ENCODE measurements at regions not wholly inside any gene's neighbourhood (a gene's known extent, or its start where the extent isn't known, plus 50 kb on each side); places are given as distances from the start of the nearest gene placed in this dataset.
"Not testable (repeated sequence)": the region's sequence is repeated elsewhere in the genome, so short reads cannot be mapped to it uniquely, and the experiment has no call there.

DNA sequence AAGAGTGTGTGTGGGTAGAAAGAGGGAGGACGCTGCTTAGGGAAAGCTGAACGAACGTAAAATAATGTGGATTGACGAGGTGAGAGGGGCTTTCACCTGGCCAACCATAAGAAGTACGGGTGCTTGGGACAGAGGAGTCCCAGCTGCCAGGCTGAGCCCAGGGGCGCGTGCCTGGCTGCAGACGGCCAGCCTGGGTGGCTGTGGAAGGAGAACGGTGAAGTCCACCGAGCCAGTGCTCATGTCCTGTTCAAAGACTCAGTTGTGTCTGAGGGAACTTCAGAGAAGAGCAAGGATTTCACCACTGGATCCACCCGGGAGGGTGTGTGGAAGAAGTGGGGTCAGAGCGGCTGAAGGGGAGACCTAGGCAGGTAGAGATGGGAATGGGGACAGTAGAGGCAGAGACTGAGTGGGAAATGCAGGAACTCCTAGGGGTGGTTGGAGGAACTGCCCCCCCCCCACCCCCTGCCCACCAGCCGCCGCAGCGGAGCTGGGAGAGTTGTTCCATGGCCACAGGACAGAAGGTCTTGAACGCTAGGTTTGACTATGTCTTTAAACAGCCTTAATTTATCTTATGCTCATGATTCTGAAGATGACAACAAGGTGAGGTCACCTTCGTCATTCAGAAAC is 68.1 kb upstream of the TBXT start:
- Mint-ChIP-seq H3K27me3 (peaks cover 17 to 31% (median 26%) of the 10 kb centered on the region in 3 donors), H3K4me3 (no peak overlapping the region), H3K27ac (no peak overlapping the region), H3K36me3 (no peaks in the 10 kb centered on the region), H3K9me3 (no peaks in the 10 kb centered on the region), H3K4me1 (peaks cover 0 to 3% (median 0%) of the 10 kb centered on the region in 3 donors)
- no peak for DNase-seq
- ATAC-seq (ENCODE audit: low read depth in 2 of 2) = no peak

DNA sequence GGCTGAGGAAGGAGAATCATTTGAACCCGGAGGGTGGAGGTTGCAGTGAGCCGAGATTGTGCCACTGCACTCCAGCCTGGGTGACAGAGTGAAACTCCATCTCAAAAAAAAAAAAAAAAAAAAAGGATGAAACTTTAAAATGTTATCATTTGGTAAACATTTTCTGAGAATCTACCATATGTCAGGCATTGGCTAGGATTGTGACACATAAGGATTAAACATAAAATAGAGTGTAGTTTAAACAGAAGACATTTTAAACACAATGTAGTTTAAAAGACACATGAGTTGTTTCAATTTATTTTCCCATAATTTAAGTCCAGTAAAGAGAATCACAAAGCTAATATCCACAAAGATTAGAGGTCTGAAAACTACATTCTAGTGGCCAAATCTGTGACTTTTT is 63.5 kb upstream of the TBXT start:
- H3K36me3 Mint-ChIP-seq; H3K4me1 Mint-ChIP-seq; H3K27ac Mint-ChIP-seq; DNase-seq; H3K9me3 Mint-ChIP-seq; ATAC-seq (ENCODE audit: low read depth in 2 of 2); H3K4me3 Mint-ChIP-seq: not testable (repeated sequence)
- peaks cover 30 to 54% (median 47%) of the 10 kb centered on the region in 3 donors for H3K27me3 Mint-ChIP-seq

DNA sequence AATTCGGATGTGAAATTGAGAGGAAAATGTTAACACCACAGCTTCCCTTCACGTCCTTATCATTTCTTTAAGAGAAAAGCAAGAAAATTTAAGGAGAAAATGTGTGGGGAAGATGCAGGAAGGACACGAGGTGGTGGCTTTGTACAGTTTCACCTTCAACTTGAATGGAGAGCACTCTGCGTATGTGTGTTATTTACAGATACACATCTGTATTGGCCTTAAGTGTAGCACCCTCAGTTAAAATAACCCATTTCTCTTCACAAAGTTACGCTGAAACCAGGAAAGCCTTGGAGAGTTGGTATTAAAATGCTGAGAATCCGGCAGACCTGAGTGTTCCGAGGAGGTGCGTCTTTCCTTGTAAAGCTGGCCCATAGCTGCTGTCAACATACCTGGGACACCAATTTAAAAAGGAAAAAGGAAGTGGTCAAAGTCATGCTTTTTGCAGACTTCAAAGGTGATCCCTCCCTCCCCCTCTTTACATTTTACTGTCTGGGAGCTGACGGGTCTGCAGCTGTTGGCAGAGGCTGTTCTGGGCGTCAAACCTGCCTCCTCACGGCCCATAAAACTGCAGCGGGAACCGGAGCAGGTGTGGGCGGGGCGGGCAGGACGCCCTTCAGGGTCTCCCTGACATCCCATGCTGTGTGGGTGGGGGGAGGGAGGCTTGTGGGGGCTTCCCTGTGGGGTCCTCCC is 61.3 kb upstream of the TBXT start:
- no peaks in the 10 kb centered on the region for H3K36me3 Mint-ChIP-seq
- DNase-seq (no peak), ATAC-seq (ENCODE audit: low read depth in 2 of 2) (no peak)
- H3K9me3 Mint-ChIP-seq = peaks cover 0 to 2% (median 0%) of the 10 kb centered on the region in 7 donors
- H3K27me3 Mint-ChIP-seq = peaks cover 36 to 55% (median 55%) of the 10 kb centered on the region in 3 donors
- H3K27ac Mint-ChIP-seq = peak overlapping the region in 1 of 6 donors; percentile 58
- H3K4me3 Mint-ChIP-seq = peak overlapping the region in 1 of 8 donors; percentile 24
- H3K4me1 Mint-ChIP-seq = peaks cover 3 to 5% (median 4%) of the 10 kb centered on the region in 3 donors

DNA sequence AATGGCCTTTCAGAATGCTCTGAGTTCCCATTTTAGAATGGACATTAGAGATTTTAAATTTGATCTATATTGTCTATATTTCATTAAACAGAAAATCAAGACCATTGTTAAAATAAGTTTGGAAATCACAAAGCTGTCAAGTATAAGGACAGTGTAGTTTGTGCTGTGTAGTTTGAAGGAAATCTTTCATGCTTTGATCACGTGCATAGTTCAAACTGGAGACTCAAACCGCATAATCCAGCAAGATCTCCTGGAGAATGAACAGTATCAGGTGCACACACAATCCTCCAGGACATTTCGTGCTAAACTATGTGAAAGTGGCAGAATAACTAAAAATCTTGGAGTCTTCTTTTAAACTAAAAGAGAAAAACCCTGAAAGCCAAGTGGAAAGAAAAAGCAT is 60.8 kb upstream of the TBXT start:
- peaks cover 0 to 3% (median 0%) of the 10 kb centered on the region in 7 donors for H3K9me3 Mint-ChIP-seq
- H3K4me3 Mint-ChIP-seq = no peak overlapping the region
- DNase-seq = no peak
- H3K27me3 Mint-ChIP-seq = peaks cover 39 to 60% (median 59%) of the 10 kb centered on the region in 3 donors
- peak overlapping the region in 1 of 6 donors; percentile 58 for H3K27ac Mint-ChIP-seq
- ATAC-seq (ENCODE audit: low read depth in 2 of 2) = no peak
- peaks cover 3 to 5% (median 4%) of the 10 kb centered on the region in 3 donors for H3K4me1 Mint-ChIP-seq
- H3K36me3 Mint-ChIP-seq = no peaks in the 10 kb centered on the region

DNA sequence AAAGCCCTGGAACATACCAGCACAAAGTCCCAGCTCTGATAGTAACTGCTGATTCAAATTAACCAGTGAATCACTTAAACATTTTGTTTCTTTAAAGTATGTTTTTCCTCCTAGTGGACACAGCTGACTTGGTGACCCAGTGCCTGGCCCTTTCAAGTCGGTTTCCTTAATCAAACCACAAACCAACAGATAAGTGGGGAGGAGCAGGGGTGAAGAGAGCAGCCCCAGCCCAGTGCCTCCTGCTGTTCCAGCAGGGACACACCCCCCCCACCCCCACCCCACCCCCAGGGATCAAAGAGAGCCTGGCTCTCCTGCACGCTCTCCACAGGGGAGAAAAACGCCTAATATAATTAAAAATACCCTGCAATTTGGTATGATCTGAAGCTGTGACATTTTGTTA is 55.4 kb upstream of the TBXT start:
- Mint-ChIP-seq H3K27me3 (peaks cover 41 to 51% (median 49%) of the 10 kb centered on the region in 3 donors), H3K27ac (no peak overlapping the region), H3K4me3 (no peak overlapping the region), H3K9me3 (peaks cover 0 to 3% (median 0%) of the 10 kb centered on the region in 7 donors), H3K36me3 (no peaks in the 10 kb centered on the region), H3K4me1 (no peaks in the 10 kb centered on the region)
- ATAC-seq (ENCODE audit: low read depth in 2 of 2) = no peak
- no peak for DNase-seq

DNA sequence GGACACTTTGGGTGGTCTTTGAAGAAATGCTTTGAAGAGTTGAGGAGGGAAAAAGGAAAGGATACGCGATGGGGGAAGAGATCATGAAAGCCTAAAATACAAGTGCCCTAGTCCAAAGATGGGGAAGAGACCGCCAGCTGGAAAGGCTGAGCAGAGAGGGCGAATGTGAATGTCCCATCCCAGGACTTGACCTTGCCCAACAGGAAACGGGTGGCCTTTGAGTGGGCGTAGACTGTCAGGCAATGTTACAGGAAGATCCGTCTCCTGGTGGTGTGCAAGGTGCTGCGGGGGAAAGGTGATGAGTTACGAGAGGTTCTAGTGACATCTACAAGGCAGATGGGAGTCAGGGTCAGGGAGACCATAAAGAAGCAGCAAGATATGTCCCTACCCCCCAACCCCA is 55.0 kb upstream of the TBXT start:
- Mint-ChIP-seq H3K27ac (peak overlapping the region in 1 of 6 donors; percentile 87), H3K4me1 (no peaks in the 10 kb centered on the region), H3K4me3 (no peak overlapping the region), H3K9me3 (peaks cover 0 to 3% (median 0%) of the 10 kb centered on the region in 7 donors), H3K27me3 (peaks cover 40 to 48% (median 47%) of the 10 kb centered on the region in 3 donors), H3K36me3 (no peaks in the 10 kb centered on the region)
- DNase-seq (no peak), ATAC-seq (ENCODE audit: low read depth in 2 of 2) (no peak)

DNA sequence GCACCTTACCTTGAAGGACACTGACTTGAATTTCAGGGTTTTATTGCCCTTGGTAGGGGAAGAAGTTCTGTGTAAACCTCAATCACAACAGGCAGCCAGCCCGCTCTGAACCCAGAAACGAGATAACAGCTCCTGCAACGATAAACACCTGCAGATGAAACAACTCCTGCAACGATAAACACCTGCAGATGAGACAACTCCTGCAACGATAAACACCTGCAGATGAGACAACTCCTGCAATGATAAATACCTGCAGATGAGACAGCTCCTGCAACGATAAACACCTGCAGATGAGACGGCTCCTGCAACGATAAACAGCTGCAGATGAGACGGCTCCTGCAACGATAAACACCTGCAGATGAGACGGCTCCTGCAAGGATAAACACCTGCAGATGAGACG is 54.0 kb upstream of the TBXT start:
- Mint-ChIP-seq H3K4me3 (no peak overlapping the region), H3K36me3 (no peaks in the 10 kb centered on the region), H3K9me3 (peaks cover 0 to 3% (median 0%) of the 10 kb centered on the region in 7 donors), H3K27ac (no peak overlapping the region), H3K4me1 (no peaks in the 10 kb centered on the region), H3K27me3 (peaks cover 32 to 38% (median 37%) of the 10 kb centered on the region in 3 donors)
- no peak for ATAC-seq (ENCODE audit: low read depth in 2 of 2)
- DNase-seq = no peak

DNA sequence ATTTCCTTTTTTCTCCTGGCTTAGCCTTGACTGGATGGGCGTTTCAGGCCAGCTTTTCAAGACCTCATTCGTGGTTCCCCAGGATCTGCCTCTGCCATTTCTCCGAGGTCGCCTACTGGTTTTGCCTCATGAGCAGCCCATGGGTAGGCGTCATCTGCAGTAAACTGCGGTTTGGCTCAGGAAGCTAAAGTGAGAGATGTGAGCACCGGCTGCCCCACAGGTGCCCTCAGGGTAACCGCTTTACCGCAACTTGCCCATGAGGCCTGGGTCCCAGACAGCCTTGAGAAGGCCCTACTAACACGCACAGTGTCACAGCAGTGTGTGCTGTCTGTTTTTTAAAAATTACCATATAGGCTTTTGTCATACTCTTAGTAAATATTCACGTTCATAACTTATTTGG is 53.4 kb upstream of the TBXT start:
- no peaks in the 10 kb centered on the region for H3K36me3 Mint-ChIP-seq
- DNase-seq = no peak
- no peak overlapping the region for H3K4me3 Mint-ChIP-seq
- H3K9me3 Mint-ChIP-seq = peaks cover 0 to 3% (median 0%) of the 10 kb centered on the region in 7 donors
- ATAC-seq (ENCODE audit: low read depth in 2 of 2) = no peak
- H3K27ac Mint-ChIP-seq = no peak overlapping the region
- H3K27me3 Mint-ChIP-seq = peaks cover 26 to 32% (median 31%) of the 10 kb centered on the region in 3 donors
- H3K4me1 Mint-ChIP-seq = no peaks in the 10 kb centered on the region
